WTC11 (cell line): ENCODE measurements at regions not wholly inside any gene's neighbourhood (a gene's known extent, or its start where the extent isn't known, plus 50 kb on each side); places are given as distances from the start of the nearest gene placed in this dataset.

Source experiments
- ATAC-seq: fragments of 200-7000 bp; cut with Tn5 transposase; 2 replicates; pipeline ENCODE4 v1.10.0; 2021; ENCODE audit warnings: mild to moderate bottlenecking, moderate library complexity
- CTCF ChIA-PET: fragments of 300-600 bp; sonication (Branson Sonifier 250); formaldehyde crosslinking; loops from one replicate; lab custom pipeline; 2021; ENCODE audit warnings: antibody characterized with exemption; lab: Charles Lee
- POLR2A ChIA-PET: fragments of 350-600 bp; sonication (Branson Sonifier 250); formaldehyde crosslinking; loops from one replicate; lab custom pipeline; 2021; ENCODE audit warnings: antibody characterized with exemption; lab: Charles Lee
- DNase-seq: peaks from one replicate; pipeline ENCODE4 v3.0.0; 2021; ENCODE audit warnings: low spot score
- H3K27ac Mint-ChIP-seq: 2 replicates; pipeline ENCODE4 v1.8.0; 2021; ENCODE audit warnings: mixed read lengths
- H3K27me3 Mint-ChIP-seq: 2 replicates; pipeline ENCODE4 v1.8.0; 2021; ENCODE audit warnings: low read depth, mild to moderate bottlenecking, moderate library complexity, mixed read lengths
- H3K36me3 Mint-ChIP-seq: 2 replicates; pipeline ENCODE4 v1.8.0; 2021; ENCODE audit warnings: mixed read lengths
- H3K4me1 Mint-ChIP-seq: 2 replicates; pipeline ENCODE4 v1.8.0; 2022; ENCODE audit warnings: mixed read lengths
- H3K4me3 Mint-ChIP-seq: 2 replicates; pipeline ENCODE4 v1.8.0; 2021; ENCODE audit warnings: mild to moderate bottlenecking, moderate library complexity, mixed read lengths
- H3K9me3 Mint-ChIP-seq: 2 replicates; pipeline ENCODE4 v1.8.0; 2021; ENCODE audit warnings: mixed read lengths
- ATF1 ChIP-seq: sonication (generic); formaldehyde crosslinking; IDR thresholded peaks from 2 replicates; pipeline ENCODE4 v1.8.1; 2023; ENCODE audit warnings: mild to moderate bottlenecking, moderate library complexity, missing genetic modification reagents
- ESRRA ChIP-seq: sonication (generic); formaldehyde crosslinking; IDR thresholded peaks from 2 replicates; pipeline ENCODE4 v1.8.1; 2022; ENCODE audit warnings: mild to moderate bottlenecking, missing genetic modification reagents, borderline replicate concordance
- FOXJ3 ChIP-seq: sonication (generic); formaldehyde crosslinking; IDR thresholded peaks from 2 replicates; pipeline ENCODE4 v1.9.0; 2021; ENCODE audit warnings: missing genetic modification reagents, mild to moderate bottlenecking, borderline replicate concordance
- MXD4 ChIP-seq: fragments of 250-450 bp; sonication (Bioruptor Pico); IDR thresholded peaks from 2 replicates; pipeline ENCODE4 v1.8.0; 2021; ENCODE audit warnings: mild to moderate bottlenecking, moderate library complexity, borderline replicate concordance
- NR2C2 ChIP-seq: sonication (generic); formaldehyde crosslinking; IDR thresholded peaks from 2 replicates; pipeline ENCODE4 v1.8.0; 2022; ENCODE audit warnings: mild to moderate bottlenecking, missing genetic modification reagents
- NR3C1 ChIP-seq: sonication (generic); formaldehyde crosslinking; conservative IDR thresholded peaks from 2 replicates; pipeline ENCODE4 v1.8.1; 2023; ENCODE audit warnings: low read depth, mild to moderate bottlenecking, missing genetic modification reagents
- RORB ChIP-seq: fragments of 250-450 bp; sonication (Bioruptor Pico); IDR thresholded peaks from 2 replicates; pipeline ENCODE4 v1.9.0; 2021; ENCODE audit warnings: mild to moderate bottlenecking
- ZNF121 ChIP-seq: sonication (generic); formaldehyde crosslinking; IDR thresholded peaks from 2 replicates; pipeline ENCODE4 v1.8.0; 2023; ENCODE audit warnings: missing genetic modification reagents
- ZNF138 ChIP-seq: sonication (generic); formaldehyde crosslinking; conservative IDR thresholded peaks from 2 replicates; pipeline ENCODE4 v1.8.1; 2022; ENCODE audit warnings: mild to moderate bottlenecking, moderate library complexity, missing genetic modification reagents
- TF ChIP-seq, protein P1 (sequence below): sonication (generic); formaldehyde crosslinking; IDR thresholded peaks from 2 replicates; pipeline ENCODE4 v1.8.0; 2023; ENCODE audit warnings: missing genetic modification reagents
- TF ChIP-seq, protein P2 (sequence below): sonication (generic); formaldehyde crosslinking; IDR thresholded peaks from 2 replicates; pipeline ENCODE4 v1.8.1; 2022; ENCODE audit warnings: low read depth, missing genetic modification reagents, borderline replicate concordance
- TF ChIP-seq, protein P3 (sequence below): sonication (generic); formaldehyde crosslinking; IDR thresholded peaks from 2 replicates; pipeline ENCODE4 v1.8.0; 2023; ENCODE audit warnings: mild to moderate bottlenecking, missing genetic modification reagents
- TF ChIP-seq, protein P4 (sequence below): fragments of 250-450 bp; sonication (Bioruptor Pico); IDR thresholded peaks from 2 replicates; pipeline ENCODE4 v1.8.0; 2021; ENCODE audit warnings: mild to moderate bottlenecking
- TF ChIP-seq, protein P5 (sequence below): sonication (generic); formaldehyde crosslinking; IDR thresholded peaks from 2 replicates; pipeline ENCODE4 v1.8.1; 2023; ENCODE audit warnings: mild to moderate bottlenecking, missing genetic modification reagents, moderate library complexity
- TF ChIP-seq, protein P6 (sequence below): sonication (generic); formaldehyde crosslinking; IDR thresholded peaks from 2 replicates; pipeline ENCODE4 v1.8.1; 2023; ENCODE audit warnings: mild to moderate bottlenecking, missing genetic modification reagents
- TF ChIP-seq, protein P7 (sequence below): fragments of 250-450 bp; sonication (Bioruptor Pico); IDR thresholded peaks from 2 replicates; pipeline ENCODE4 v1.9.0; 2021; ENCODE audit warnings: mild to moderate bottlenecking

DNA sequence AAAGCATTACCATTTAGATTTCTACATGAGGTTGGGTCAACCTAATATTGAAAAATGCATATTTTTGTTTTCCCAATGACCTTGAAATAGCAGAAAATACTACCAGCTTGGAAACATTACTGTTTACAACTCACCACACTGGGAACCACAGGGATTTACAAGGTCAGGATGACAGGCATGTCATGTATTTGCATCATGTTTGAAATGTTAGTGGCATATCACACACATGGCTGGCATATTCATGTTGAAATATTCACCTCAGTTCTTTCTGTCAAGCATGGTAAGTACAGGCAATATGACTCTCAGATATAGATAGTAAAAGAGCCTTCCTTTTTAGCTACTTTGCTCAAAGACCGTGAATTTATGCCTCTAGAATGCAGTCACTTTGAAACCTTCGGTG, 593.5 kb downstream of the NOVA1 start (continued):
- TF ChIP-seq, protein P1, sequence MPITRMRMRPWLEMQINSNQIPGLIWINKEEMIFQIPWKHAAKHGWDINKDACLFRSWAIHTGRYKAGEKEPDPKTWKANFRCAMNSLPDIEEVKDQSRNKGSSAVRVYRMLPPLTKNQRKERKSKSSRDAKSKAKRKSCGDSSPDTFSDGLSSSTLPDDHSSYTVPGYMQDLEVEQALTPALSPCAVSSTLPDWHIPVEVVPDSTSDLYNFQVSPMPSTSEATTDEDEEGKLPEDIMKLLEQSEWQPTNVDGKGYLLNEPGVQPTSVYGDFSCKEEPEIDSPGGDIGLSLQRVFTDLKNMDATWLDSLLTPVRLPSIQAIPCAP (CRISPR knock-in tag), result no peak
- TF ChIP-seq ATF1 (no peak), ESRRA (CRISPR knock-in tag) (no peak), RORB (CRISPR knock-in tag) (no peak), MXD4 (CRISPR knock-in tag) (no peak), NR3C1 (no peak), NR2C2 (CRISPR knock-in tag) (no peak)
- TF ChIP-seq, protein P2, sequence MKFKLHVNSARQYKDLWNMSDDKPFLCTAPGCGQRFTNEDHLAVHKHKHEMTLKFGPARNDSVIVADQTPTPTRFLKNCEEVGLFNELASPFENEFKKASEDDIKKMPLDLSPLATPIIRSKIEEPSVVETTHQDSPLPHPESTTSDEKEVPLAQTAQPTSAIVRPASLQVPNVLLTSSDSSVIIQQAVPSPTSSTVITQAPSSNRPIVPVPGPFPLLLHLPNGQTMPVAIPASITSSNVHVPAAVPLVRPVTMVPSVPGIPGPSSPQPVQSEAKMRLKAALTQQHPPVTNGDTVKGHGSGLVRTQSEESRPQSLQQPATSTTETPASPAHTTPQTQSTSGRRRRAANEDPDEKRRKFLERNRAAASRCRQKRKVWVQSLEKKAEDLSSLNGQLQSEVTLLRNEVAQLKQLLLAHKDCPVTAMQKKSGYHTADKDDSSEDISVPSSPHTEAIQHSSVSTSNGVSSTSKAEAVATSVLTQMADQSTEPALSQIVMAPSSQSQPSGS (CRISPR knock-in tag), result no peak
- TF ChIP-seq, protein P3, sequence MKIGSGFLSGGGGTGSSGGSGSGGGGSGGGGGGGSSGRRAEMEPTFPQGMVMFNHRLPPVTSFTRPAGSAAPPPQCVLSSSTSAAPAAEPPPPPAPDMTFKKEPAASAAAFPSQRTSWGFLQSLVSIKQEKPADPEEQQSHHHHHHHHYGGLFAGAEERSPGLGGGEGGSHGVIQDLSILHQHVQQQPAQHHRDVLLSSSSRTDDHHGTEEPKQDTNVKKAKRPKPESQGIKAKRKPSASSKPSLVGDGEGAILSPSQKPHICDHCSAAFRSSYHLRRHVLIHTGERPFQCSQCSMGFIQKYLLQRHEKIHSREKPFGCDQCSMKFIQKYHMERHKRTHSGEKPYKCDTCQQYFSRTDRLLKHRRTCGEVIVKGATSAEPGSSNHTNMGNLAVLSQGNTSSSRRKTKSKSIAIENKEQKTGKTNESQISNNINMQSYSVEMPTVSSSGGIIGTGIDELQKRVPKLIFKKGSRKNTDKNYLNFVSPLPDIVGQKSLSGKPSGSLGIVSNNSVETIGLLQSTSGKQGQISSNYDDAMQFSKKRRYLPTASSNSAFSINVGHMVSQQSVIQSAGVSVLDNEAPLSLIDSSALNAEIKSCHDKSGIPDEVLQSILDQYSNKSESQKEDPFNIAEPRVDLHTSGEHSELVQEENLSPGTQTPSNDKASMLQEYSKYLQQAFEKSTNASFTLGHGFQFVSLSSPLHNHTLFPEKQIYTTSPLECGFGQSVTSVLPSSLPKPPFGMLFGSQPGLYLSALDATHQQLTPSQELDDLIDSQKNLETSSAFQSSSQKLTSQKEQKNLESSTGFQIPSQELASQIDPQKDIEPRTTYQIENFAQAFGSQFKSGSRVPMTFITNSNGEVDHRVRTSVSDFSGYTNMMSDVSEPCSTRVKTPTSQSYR (CRISPR knock-in tag), result no peak
- TF ChIP-seq, protein P4, sequence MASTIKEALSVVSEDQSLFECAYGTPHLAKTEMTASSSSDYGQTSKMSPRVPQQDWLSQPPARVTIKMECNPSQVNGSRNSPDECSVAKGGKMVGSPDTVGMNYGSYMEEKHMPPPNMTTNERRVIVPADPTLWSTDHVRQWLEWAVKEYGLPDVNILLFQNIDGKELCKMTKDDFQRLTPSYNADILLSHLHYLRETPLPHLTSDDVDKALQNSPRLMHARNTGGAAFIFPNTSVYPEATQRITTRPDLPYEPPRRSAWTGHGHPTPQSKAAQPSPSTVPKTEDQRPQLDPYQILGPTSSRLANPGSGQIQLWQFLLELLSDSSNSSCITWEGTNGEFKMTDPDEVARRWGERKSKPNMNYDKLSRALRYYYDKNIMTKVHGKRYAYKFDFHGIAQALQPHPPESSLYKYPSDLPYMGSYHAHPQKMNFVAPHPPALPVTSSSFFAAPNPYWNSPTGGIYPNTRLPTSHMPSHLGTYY (CRISPR knock-in tag), result no peak

DNA sequence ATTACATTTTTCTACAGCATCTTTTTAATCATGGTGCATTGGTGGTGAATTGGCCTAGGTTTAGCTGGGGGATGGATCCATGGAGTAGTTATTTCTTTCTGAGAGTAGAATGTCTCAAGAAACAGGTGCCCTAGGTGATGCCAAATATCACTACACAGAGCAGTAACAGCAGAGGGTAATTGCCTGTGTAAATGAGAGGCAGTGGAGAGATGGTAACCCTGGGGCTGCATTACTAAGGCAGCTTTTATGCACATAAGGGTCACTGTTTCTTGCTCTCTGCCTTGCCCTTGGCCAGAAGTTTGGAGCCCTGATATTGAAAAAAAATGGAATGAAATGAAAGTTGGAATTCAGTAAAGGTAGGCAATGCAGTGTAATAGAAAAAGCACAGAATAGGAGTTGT, 604.0 kb downstream of the NOVA1 start:
- ATAC-seq (peak; percentile 65; the same call in 1 of the 2 replicates), DNase-seq (no peak)
- Mint-ChIP-seq H3K9me3 (no peaks in the 10 kb centered on the region), H3K27me3 (no peaks in the 10 kb centered on the region), H3K4me1 (peaks cover 7% of the 10 kb centered on the region), H3K27ac (no peak overlapping the region), H3K4me3 (no peak overlapping the region), H3K36me3 (no peaks in the 10 kb centered on the region)
- POLR2A ChIA-PET, result no interaction called here
- CTCF ChIA-PET, result interaction anchor here (1.1 to 1.3 kb wide), 2 partner anchors 14 to 160 kb away, joined by 6 read pairs; no protein-coding TSS in a partner anchor
- TF ChIP-seq, protein P5, sequence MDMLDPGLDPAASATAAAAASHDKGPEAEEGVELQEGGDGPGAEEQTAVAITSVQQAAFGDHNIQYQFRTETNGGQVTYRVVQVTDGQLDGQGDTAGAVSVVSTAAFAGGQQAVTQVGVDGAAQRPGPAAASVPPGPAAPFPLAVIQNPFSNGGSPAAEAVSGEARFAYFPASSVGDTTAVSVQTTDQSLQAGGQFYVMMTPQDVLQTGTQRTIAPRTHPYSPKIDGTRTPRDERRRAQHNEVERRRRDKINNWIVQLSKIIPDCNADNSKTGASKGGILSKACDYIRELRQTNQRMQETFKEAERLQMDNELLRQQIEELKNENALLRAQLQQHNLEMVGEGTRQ (CRISPR knock-in tag), result no peak
- TF ChIP-seq ESRRA (CRISPR knock-in tag) (no peak), FOXJ3 (no peak), ATF1 (no peak), ZNF121 (CRISPR knock-in tag) (no peak), NR2C2 (CRISPR knock-in tag) (no peak), ZNF138 (CRISPR knock-in tag) (no peak)
- TF ChIP-seq, protein P6, sequence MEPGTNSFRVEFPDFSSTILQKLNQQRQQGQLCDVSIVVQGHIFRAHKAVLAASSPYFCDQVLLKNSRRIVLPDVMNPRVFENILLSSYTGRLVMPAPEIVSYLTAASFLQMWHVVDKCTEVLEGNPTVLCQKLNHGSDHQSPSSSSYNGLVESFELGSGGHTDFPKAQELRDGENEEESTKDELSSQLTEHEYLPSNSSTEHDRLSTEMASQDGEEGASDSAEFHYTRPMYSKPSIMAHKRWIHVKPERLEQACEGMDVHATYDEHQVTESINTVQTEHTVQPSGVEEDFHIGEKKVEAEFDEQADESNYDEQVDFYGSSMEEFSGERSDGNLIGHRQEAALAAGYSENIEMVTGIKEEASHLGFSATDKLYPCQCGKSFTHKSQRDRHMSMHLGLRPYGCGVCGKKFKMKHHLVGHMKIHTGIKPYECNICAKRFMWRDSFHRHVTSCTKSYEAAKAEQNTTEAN (CRISPR knock-in tag), result no peak
- TF ChIP-seq, protein P7, sequence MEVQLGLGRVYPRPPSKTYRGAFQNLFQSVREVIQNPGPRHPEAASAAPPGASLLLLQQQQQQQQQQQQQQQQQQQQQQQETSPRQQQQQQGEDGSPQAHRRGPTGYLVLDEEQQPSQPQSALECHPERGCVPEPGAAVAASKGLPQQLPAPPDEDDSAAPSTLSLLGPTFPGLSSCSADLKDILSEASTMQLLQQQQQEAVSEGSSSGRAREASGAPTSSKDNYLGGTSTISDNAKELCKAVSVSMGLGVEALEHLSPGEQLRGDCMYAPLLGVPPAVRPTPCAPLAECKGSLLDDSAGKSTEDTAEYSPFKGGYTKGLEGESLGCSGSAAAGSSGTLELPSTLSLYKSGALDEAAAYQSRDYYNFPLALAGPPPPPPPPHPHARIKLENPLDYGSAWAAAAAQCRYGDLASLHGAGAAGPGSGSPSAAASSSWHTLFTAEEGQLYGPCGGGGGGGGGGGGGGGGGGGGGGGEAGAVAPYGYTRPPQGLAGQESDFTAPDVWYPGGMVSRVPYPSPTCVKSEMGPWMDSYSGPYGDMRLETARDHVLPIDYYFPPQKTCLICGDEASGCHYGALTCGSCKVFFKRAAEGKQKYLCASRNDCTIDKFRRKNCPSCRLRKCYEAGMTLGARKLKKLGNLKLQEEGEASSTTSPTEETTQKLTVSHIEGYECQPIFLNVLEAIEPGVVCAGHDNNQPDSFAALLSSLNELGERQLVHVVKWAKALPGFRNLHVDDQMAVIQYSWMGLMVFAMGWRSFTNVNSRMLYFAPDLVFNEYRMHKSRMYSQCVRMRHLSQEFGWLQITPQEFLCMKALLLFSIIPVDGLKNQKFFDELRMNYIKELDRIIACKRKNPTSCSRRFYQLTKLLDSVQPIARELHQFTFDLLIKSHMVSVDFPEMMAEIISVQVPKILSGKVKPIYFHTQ (CRISPR knock-in tag), result no peak
- TF ChIP-seq, protein P3 (CRISPR knock-in tag), result no peak
